HL-60 (cell line): ENCODE measurements at regions not wholly inside any gene's neighbourhood (a gene's known extent, or its start where the extent isn't known, plus 50 kb on each side); places are given as distances from the start of the nearest gene placed in this dataset.

Experiments used
- DNase-seq, 2 experiments: peaks; one replicate each; pipeline ENCODE4 v3.0.0-alpha.2; 2010 to 2020; ENCODE audit warnings: low read depth in 1 of 2, low spot score in 1 of 2
- H3K27ac ChIP-seq: fragments of 250-450 bp; sonication (Bioruptor Pico); replicated peaks from 2 replicates; pipeline ENCODE4 v1.5.1; 2020; ENCODE audit warnings: mild to moderate bottlenecking, moderate library complexity
- H3K27me3 ChIP-seq: fragments of 250-450 bp; sonication (Bioruptor Pico); 2 replicates; pipeline ENCODE4 v1.5.1; 2021; ENCODE audit warnings: mild to moderate bottlenecking, moderate library complexity; ENCODE audit not compliant: insufficient read depth, poor library complexity, severe bottlenecking
- H3K4me3 ChIP-seq: replicated peaks from 2 replicates; pipeline ENCODE4 v1.5.1; 2011; ENCODE audit warnings: mild to moderate bottlenecking, control low read depth, low read length; ENCODE audit not compliant: insufficient read depth
- GABPA ChIP-seq: IDR thresholded peaks from 2 replicates; pipeline ENCODE4 v1.6.1; 2012; ENCODE audit warnings: low read depth
- POLR2AphosphoS5 ChIP-seq: IDR thresholded peaks from 2 replicates; pipeline ENCODE4 v1.6.1; 2012; ENCODE audit warnings: low read depth
- SPI1 ChIP-seq: IDR thresholded peaks from 2 replicates; pipeline ENCODE4 v1.6.1; 2012; ENCODE audit warnings: low read depth, mild to moderate bottlenecking, borderline replicate concordance
- TF ChIP-seq, protein P1 (sequence below): IDR thresholded peaks from one replicate; pipeline ENCODE4 v1.5.1; 2011; ENCODE audit warnings: low read length, control low read depth, inconsistent platforms; ENCODE audit not compliant: insufficient read depth
- TF ChIP-seq, protein P2 (sequence below): IDR thresholded peaks from 2 replicates; pipeline ENCODE4 v1.6.1; 2012; ENCODE audit warnings: low read depth; ENCODE audit not compliant: insufficient replicate concordance

DNA sequence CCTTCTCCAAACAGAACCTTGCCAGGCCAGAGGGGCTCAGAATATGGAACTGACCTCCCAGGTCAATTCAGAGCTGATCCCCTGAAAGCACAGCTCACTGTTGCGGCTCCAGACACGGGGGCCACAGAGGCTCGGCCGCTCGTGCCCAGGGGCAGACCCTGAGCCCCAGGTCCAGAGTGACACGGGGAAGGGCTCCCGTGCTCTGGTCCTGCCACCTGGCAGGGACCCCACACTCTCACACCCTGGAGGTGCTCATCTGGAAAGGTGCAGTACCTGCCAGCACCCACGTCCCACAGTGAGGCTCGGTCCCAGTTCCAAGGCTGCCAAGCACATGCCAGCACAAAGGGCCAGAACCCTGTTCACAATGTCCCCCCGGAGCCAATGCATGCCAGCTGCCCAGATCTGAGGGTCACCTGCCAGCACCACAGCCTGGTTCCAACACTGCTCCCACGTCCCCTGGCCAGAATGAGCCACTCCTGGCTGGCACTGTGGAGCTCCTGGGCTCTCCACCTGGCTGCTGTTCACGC, 170.6 kb downstream of the SHANK2 start:
- no peak overlapping the region for H3K4me3 ChIP-seq
- TF ChIP-seq, protein P1, sequence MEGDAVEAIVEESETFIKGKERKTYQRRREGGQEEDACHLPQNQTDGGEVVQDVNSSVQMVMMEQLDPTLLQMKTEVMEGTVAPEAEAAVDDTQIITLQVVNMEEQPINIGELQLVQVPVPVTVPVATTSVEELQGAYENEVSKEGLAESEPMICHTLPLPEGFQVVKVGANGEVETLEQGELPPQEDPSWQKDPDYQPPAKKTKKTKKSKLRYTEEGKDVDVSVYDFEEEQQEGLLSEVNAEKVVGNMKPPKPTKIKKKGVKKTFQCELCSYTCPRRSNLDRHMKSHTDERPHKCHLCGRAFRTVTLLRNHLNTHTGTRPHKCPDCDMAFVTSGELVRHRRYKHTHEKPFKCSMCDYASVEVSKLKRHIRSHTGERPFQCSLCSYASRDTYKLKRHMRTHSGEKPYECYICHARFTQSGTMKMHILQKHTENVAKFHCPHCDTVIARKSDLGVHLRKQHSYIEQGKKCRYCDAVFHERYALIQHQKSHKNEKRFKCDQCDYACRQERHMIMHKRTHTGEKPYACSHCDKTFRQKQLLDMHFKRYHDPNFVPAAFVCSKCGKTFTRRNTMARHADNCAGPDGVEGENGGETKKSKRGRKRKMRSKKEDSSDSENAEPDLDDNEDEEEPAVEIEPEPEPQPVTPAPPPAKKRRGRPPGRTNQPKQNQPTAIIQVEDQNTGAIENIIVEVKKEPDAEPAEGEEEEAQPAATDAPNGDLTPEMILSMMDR, result no peak
- TF ChIP-seq, protein P2, sequence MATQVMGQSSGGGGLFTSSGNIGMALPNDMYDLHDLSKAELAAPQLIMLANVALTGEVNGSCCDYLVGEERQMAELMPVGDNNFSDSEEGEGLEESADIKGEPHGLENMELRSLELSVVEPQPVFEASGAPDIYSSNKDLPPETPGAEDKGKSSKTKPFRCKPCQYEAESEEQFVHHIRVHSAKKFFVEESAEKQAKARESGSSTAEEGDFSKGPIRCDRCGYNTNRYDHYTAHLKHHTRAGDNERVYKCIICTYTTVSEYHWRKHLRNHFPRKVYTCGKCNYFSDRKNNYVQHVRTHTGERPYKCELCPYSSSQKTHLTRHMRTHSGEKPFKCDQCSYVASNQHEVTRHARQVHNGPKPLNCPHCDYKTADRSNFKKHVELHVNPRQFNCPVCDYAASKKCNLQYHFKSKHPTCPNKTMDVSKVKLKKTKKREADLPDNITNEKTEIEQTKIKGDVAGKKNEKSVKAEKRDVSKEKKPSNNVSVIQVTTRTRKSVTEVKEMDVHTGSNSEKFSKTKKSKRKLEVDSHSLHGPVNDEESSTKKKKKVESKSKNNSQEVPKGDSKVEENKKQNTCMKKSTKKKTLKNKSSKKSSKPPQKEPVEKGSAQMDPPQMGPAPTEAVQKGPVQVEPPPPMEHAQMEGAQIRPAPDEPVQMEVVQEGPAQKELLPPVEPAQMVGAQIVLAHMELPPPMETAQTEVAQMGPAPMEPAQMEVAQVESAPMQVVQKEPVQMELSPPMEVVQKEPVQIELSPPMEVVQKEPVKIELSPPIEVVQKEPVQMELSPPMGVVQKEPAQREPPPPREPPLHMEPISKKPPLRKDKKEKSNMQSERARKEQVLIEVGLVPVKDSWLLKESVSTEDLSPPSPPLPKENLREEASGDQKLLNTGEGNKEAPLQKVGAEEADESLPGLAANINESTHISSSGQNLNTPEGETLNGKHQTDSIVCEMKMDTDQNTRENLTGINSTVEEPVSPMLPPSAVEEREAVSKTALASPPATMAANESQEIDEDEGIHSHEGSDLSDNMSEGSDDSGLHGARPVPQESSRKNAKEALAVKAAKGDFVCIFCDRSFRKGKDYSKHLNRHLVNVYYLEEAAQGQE, result no peak
- no peak for TF ChIP-seq SPI1
- TF ChIP-seq GABPA, result no peak
- TF ChIP-seq POLR2AphosphoS5, result no peak
- DNase-seq, result no peak
- no peaks in the 10 kb centered on the region for H3K27me3 ChIP-seq
- H3K27ac ChIP-seq, result no peak overlapping the region

DNA sequence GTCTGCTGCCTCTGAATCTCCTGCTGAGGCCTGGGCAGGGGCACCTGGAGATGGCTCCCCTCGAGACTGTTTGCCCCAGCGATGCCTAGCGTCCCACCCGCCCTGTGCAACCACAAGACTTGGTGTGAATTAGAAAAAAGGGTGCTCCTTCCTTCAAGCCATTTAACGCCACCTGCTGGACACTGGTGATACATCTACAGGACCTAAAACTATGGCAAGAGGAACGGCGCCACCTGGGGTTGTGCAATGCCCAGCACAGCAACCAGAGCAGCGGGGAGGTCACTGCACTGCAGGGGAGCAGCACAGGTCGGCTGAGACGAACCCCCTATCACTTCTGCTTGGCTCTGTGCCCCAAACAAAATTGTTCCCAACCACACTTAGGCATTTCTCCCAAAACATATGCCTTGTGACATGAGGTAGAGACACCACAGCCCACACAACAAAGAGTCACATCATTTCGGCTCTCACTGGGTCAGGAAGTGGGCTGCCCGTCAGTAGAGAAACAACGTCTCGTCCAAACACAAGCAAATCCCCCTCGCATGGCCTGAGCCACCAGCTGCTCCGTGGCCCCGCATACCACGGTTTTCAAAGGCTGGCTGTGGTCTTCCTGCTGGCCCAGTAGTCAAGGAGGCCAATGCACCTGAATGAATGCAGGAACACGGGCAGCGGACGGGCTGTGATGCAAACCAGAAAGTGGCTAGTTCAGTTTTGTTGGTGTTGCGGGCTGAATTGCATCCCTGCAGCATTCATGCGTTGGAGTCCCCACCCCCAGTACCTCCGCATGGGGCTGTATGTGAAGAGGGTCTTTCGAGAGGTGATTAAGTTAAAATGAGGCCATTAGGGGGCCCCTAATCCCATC, 171.9 kb downstream of the SHANK2 start:
- TF ChIP-seq POLR2AphosphoS5, result no peak
- TF ChIP-seq, protein P1, result peak; percentile 61
- Histone ChIP-seq H3K4me3 (no peak overlapping the region), H3K27me3 (no peaks in the 10 kb centered on the region), H3K27ac (no peak overlapping the region)
- peak; percentile 62 to 80 for DNase-seq

DNA sequence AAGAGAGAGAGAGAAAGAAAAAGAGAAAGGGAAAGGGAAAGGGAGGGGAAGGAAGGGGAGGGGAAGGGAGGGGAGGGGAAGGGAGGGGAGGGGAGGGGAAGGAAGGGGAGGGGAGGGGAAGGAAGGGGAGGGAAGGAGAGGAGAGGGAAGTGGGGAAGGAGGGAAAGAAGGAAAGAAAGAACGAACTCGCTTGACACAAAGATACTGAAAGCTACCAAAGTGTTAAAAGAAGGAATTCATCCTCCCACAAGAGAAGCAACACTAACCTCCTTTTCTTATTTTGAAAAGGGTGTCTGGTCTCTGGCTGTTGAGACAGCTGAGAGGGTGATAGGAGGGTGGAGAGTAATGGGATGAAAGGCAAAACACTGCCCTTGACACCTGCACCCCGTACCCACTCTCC, 172.6 kb downstream of the SHANK2 start:
- H3K27ac ChIP-seq, result no peak overlapping the region
- no peak overlapping the region for H3K4me3 ChIP-seq
- DNase-seq, result no peak
- no peaks in the 10 kb centered on the region for H3K27me3 ChIP-seq
- TF ChIP-seq, protein P1, result no peak
- TF ChIP-seq POLR2AphosphoS5, result no peak
- TF ChIP-seq, protein P2, result no peak
- TF ChIP-seq SPI1, result no peak
- TF ChIP-seq GABPA, result no peak

DNA sequence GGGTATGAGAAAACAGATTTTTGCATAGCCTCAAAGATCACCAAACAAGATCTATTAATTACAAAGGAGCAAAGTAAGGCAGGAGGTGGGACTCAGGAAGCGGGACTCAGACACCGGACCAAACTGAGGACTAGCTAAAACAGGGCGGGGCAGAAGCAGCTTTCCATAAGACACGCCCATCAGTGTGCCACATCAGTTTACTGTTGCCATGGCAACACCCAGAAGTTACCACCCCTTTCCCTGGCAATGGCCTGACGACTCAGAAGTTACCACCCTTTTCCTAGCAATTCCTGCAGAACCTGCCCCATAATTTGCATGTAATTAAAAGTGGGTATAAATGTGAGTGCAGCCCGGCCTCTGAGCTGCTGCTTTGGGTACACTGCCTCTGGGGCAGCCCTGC, 173.9 kb downstream of the SHANK2 start:
- Histone ChIP-seq H3K27ac (no peak overlapping the region), H3K27me3 (no peaks in the 10 kb centered on the region), H3K4me3 (no peak overlapping the region)
- TF ChIP-seq SPI1, result no peak
- no peak for TF ChIP-seq GABPA
- TF ChIP-seq, protein P1, result no peak
- no peak for TF ChIP-seq POLR2AphosphoS5
- TF ChIP-seq, protein P2, result no peak
- no peak for DNase-seq
